SK-N-SH (cell line): ENCODE measurements at regions not wholly inside any gene's neighbourhood (a gene's known extent, or its start where the extent isn't known, plus 50 kb on each side); places are given as distances from the start of the nearest gene placed in this dataset.

ENCODE experiments used
- EZH2phosphoT487 ChIP-seq: fragments of 200-600 bp; sonication (generic); IDR thresholded peaks from 2 replicates; pipeline ENCODE4 v1.6.1; 2017; ENCODE audit warnings: low read depth, mixed run types, mild to moderate bottlenecking, antibody characterized with exemption, moderate library complexity, borderline replicate concordance
- FOSL2 ChIP-seq: IDR thresholded peaks from 2 replicates; pipeline ENCODE4 v1.4.0; 2012; ENCODE audit warnings: low read depth, mild to moderate bottlenecking, moderate library complexity, borderline replicate concordance
- JUND ChIP-seq: IDR thresholded peaks from 2 replicates; pipeline ENCODE4 v1.4.0; 2012
- POLR2AphosphoS5 ChIP-seq: IDR thresholded peaks from 2 replicates; pipeline ENCODE4 v1.6.1; 2012; ENCODE audit warnings: low read depth, low read length
- RCOR1 ChIP-seq: fragments of 150-350 bp; IDR thresholded peaks from 2 replicates; pipeline ENCODE4 v1.6.1; 2017; ENCODE audit warnings: antibody characterized with exemption, low read length
- RFX5 ChIP-seq: IDR thresholded peaks from 2 replicates; pipeline ENCODE4 v1.6.1; 2012; ENCODE audit warnings: mild to moderate bottlenecking, improper control_type of control experiment, low read length
- TF ChIP-seq, protein P1 (sequence below): fragments of 200-600 bp; sonication (generic); IDR thresholded peaks from 2 replicates; pipeline ENCODE4 v1.6.1; 2017; ENCODE audit warnings: antibody characterized with exemption, mild to moderate bottlenecking, moderate library complexity
- TF ChIP-seq, protein P2 (sequence below): IDR thresholded peaks from 2 replicates; pipeline ENCODE4 v1.4.0; 2012; ENCODE audit warnings: low read depth

DNA sequence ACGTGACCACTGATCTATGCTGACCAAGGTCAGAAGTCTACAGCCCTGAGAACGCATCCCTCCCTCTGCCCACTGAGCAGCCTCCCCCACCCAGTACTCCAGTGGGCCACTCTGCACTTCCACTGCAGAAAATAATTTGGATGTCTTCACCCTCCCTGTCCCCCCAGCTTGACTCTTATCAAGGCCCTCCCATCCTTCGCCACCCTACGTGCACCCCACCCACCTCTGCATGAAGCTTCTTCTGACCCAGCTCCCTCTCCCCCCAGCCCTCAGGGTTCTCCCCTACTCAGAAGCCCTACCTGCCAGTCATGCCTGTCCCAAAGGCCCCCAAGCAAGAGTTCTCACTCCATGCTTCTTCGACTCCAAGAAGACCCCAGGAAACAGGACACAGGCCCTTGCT, 138.5 kb upstream of the FSTL4 start:
- no peak for TF ChIP-seq FOSL2
- TF ChIP-seq POLR2AphosphoS5: no peak
- TF ChIP-seq, protein P1, sequence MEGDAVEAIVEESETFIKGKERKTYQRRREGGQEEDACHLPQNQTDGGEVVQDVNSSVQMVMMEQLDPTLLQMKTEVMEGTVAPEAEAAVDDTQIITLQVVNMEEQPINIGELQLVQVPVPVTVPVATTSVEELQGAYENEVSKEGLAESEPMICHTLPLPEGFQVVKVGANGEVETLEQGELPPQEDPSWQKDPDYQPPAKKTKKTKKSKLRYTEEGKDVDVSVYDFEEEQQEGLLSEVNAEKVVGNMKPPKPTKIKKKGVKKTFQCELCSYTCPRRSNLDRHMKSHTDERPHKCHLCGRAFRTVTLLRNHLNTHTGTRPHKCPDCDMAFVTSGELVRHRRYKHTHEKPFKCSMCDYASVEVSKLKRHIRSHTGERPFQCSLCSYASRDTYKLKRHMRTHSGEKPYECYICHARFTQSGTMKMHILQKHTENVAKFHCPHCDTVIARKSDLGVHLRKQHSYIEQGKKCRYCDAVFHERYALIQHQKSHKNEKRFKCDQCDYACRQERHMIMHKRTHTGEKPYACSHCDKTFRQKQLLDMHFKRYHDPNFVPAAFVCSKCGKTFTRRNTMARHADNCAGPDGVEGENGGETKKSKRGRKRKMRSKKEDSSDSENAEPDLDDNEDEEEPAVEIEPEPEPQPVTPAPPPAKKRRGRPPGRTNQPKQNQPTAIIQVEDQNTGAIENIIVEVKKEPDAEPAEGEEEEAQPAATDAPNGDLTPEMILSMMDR: no peak
- no peak for TF ChIP-seq JUND
- TF ChIP-seq, protein P2, sequence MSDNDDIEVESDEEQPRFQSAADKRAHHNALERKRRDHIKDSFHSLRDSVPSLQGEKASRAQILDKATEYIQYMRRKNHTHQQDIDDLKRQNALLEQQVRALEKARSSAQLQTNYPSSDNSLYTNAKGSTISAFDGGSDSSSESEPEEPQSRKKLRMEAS: no peak
- TF ChIP-seq RCOR1: no peak
- TF ChIP-seq RFX5: no peak
- TF ChIP-seq EZH2phosphoT487: no peak
